ES-I3 (cell line): ENCODE measurements at regions not wholly inside any gene's neighbourhood (a gene's known extent, or its start where the extent isn't known, plus 50 kb on each side); places are given as distances from the start of the nearest gene placed in this dataset.

Experiments used
- H3K36me3 ChIP-seq: 2 replicates; pipeline ENCODE4 v1.6.1; 2013; ENCODE audit warnings: mild to moderate bottlenecking, low read length, control low read depth, moderate library complexity; ENCODE audit not compliant: insufficient read depth
- H3K4me1 ChIP-seq: 2 replicates; pipeline ENCODE4 v1.6.1; 2013; ENCODE audit warnings: mild to moderate bottlenecking, control low read depth, low read length; ENCODE audit not compliant: insufficient read depth
- H3K9ac ChIP-seq: 2 replicates; pipeline ENCODE4 v1.6.1; 2013; ENCODE audit warnings: low read depth, mild to moderate bottlenecking, low read length, moderate library complexity
- H3K9me3 ChIP-seq: 2 replicates; pipeline ENCODE4 v1.6.1; 2013; ENCODE audit warnings: mild to moderate bottlenecking, low read length, moderate library complexity; ENCODE audit not compliant: control insufficient read depth, insufficient read depth

GRCh38 chr10:78953113-78953798, 115.5 kb upstream of the ZMIZ1 start:
- H3K9me3 ChIP-seq, result no peaks in the 10 kb centered on the region
- H3K4me1 ChIP-seq, result no peaks in the 10 kb centered on the region
- no peak overlapping the region for H3K9ac ChIP-seq
- no peaks in the 10 kb centered on the region for H3K36me3 ChIP-seq

DNA sequence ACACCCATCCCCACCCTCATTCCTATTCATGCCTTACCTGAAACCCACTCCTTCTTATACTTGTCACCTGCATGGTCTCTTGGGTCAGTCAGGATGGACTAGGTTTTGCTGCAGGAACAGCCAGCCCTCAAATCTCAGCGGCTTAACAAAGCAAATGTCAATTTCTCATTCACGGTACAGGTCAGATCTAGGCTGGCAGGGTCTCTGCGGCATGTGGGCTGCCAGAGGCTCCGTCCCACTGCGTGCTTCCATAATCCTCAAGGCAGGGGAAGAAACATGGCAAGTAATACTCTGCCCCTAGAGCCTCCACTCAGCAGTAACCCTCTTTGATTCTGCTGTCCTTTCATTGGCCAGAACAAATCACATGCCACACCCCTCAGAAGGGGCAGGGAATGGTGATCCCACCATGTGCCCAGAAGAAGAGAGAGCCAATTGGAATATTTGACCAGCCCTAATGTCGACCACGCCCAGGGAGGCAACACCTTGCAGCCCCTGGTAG, 114.9 kb upstream of the ZMIZ1 start:
- no peaks in the 10 kb centered on the region for H3K9me3 ChIP-seq
- H3K9ac ChIP-seq, result no peak overlapping the region
- no peaks in the 10 kb centered on the region for H3K4me1 ChIP-seq
- no peaks in the 10 kb centered on the region for H3K36me3 ChIP-seq

DNA sequence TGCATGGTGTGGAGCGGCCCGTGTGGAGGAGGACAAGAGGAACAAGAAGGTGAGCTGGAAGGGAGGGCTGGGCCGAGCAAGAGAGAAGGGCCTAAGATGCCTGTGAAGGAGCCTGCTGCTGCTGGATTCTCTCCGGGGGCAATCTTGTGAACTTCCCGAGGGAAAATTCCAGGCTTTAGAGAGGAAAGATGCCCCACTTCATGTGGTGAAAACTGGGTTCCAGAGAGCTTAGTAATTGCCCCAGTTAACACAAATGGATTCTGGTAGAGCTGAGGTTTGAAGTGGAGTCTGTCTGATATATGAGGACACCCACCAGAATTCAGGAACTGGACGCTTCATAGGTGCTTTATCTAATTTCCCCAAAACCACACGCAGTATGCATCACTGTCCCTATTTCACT, 114.1 kb upstream of the ZMIZ1 start:
- Histone ChIP-seq H3K4me1 (no peaks in the 10 kb centered on the region), H3K9ac (no peak overlapping the region), H3K9me3 (no peaks in the 10 kb centered on the region), H3K36me3 (no peaks in the 10 kb centered on the region)

- H3K36me3 ChIP-seq, result no peaks in the 10 kb centered on the region
- H3K9me3 ChIP-seq, result no peaks in the 10 kb centered on the region
- no peak overlapping the region for H3K9ac ChIP-seq
- peaks cover 3% of the 10 kb centered on the region; the same call in 1 of the 2 replicates for H3K4me1 ChIP-seq
Observed at GRCh38 chr10:78955206-78955605, 113.6 kb upstream of the ZMIZ1 start.

GRCh38 chr10:78956391-78956790, 112.4 kb upstream of the ZMIZ1 start:
- Histone ChIP-seq H3K9ac (no peak overlapping the region), H3K4me1 (peaks cover 14% of the 10 kb centered on the region; the same call in 1 of the 2 replicates), H3K36me3 (no peaks in the 10 kb centered on the region), H3K9me3 (no peaks in the 10 kb centered on the region)

- H3K36me3 ChIP-seq, result no peaks in the 10 kb centered on the region
- H3K9me3 ChIP-seq, result no peaks in the 10 kb centered on the region
- no peak overlapping the region for H3K9ac ChIP-seq
- H3K4me1 ChIP-seq, result peaks cover 26% of the 10 kb centered on the region; the same call in 1 of the 2 replicates
Observed at GRCh38 chr10:78957471-78958039, 111.2 kb upstream of the ZMIZ1 start.

GRCh38 chr10:78959217-78959923, 109.4 kb upstream of the ZMIZ1 start:
- Histone ChIP-seq H3K9me3 (no peaks in the 10 kb centered on the region), H3K9ac (no peak overlapping the region), H3K36me3 (no peaks in the 10 kb centered on the region), H3K4me1 (peaks cover 40% of the 10 kb centered on the region; the same call in 1 of the 2 replicates)

DNA sequence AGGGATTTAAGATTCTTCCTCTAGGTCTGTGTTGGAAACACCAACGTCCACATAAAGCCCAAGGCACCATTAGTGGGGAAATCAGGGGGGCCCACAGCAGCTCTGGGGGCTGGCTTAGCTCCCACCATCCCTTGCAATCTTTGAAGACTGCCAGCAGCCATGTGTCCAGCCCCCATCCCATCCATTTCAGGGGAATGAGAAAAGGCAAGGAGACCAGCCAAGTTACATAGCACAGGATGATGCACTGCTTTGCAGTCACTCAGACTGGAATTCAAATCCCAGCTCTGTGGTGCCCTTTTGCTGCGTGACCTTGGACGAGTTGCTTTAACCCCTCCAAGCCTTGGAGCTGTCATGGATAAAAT, 108.9 kb upstream of the ZMIZ1 start:
- Histone ChIP-seq H3K4me1 (peaks cover 46% of the 10 kb centered on the region), H3K9ac (no peak overlapping the region), H3K9me3 (no peaks in the 10 kb centered on the region), H3K36me3 (no peaks in the 10 kb centered on the region)

- no peaks in the 10 kb centered on the region for H3K9me3 ChIP-seq
- H3K4me1 ChIP-seq, result peaks cover 48% of the 10 kb centered on the region
- H3K36me3 ChIP-seq, result no peaks in the 10 kb centered on the region
- H3K9ac ChIP-seq, result no peak overlapping the region
Observed at GRCh38 chr10:78960316-78960800, 108.4 kb upstream of the ZMIZ1 start.

DNA sequence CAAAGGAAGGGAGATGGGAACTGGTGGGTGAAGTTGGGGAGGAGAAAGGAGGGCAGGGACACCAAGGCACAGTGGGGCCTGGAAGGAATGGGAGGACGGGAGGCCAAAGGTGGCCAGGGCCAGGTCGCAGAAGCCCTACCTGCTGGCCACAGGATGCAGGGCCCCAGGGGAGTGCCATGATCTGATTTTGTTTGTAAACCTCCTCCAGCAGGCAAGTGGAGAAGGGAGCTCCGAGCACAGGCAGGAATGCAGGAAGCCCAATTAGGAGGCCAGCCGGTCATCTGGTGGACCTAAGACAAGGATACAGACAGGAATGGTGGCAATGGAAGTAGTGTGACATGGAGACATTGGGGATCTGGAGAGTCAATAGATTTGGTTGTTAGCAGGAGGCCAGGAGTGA, 107.0 kb upstream of the ZMIZ1 start:
- no peak overlapping the region for H3K9ac ChIP-seq
- no peaks in the 10 kb centered on the region for H3K9me3 ChIP-seq
- no peaks in the 10 kb centered on the region for H3K36me3 ChIP-seq
- H3K4me1 ChIP-seq, result peaks cover 54% of the 10 kb centered on the region

DNA sequence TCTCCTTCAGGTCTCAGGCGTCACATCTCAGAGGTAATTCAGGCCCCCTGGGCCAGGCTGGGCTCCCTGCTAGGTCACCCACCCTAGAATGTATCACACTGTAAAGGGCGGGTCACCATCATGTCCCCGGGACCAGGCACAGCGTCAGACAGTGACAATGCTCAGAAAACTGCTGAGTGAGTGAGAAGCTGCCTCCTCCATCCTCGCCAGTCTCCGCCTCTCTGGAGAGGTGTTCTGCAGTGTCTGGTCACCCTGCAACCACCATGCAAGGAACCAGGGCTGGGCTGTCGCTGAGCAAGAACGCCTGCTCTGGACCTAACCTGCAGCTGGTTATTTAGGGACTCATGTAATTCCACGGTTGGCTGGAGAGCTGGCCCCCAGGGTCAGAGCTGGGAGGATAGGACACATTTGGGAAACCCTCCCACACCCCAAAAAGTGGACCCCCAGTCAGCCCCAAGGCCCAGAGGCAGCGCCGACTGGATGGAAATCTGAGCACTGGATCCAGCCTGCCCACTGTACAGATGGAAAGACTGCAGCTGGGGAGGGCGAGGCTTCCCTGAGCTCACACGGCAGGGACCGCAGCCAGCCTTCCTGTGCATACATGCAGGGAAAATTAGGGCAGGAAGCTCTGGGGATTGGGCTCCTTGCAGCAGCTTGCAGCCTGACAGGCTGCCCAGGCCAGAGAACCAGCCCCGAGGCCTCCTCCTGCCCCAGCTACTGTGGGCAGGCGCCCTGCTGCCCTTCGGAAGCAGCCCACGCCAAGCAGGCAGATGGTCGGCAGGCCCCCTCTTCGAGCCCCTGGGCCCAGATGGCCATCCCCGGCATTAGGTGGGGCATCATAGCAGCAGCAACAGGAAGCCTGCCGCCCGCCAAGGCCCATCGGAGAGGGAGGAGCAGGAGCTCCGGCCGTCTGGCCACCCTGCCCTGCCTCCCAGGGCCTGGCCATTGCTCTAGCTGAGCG, 105.4 kb upstream of the ZMIZ1 start:
- Histone ChIP-seq H3K36me3 (no peaks in the 10 kb centered on the region), H3K4me1 (peaks cover 54% of the 10 kb centered on the region), H3K9me3 (no peaks in the 10 kb centered on the region), H3K9ac (no peak overlapping the region)

DNA sequence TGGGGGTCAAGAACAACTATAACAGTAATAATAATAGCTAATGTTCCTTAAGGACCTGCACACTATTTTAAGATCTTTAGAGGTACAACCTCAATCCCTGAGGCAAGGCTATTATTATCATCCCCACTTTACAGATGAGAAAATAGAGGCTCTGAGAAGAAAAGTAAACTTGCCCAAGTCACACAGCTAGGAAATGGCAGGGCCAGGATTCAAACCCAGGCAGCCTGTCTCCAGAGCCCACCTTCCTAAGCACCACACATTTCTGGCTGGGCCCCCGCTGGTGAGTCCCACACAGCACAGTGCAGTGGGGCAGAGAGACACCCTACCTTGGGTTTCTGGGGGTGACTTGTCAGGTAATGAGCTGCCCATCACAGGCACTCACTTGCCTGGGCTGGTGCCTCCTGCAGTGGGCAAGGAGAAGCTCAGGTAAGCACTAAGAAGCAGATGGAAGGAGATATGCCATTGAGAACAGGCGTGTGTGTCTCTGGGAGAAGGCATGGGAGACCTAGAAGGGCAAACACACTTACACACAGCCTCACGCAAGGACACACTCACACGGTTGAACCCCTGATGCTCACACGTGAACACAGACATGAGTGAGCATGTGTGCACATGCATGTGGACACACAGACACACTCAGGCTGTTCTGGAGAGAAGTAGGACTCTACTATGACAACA, 104.4 kb upstream of the ZMIZ1 start:
- H3K9ac ChIP-seq, result no peak overlapping the region
- H3K9me3 ChIP-seq, result no peaks in the 10 kb centered on the region
- no peaks in the 10 kb centered on the region for H3K36me3 ChIP-seq
- H3K4me1 ChIP-seq, result peaks cover 58% of the 10 kb centered on the region

DNA sequence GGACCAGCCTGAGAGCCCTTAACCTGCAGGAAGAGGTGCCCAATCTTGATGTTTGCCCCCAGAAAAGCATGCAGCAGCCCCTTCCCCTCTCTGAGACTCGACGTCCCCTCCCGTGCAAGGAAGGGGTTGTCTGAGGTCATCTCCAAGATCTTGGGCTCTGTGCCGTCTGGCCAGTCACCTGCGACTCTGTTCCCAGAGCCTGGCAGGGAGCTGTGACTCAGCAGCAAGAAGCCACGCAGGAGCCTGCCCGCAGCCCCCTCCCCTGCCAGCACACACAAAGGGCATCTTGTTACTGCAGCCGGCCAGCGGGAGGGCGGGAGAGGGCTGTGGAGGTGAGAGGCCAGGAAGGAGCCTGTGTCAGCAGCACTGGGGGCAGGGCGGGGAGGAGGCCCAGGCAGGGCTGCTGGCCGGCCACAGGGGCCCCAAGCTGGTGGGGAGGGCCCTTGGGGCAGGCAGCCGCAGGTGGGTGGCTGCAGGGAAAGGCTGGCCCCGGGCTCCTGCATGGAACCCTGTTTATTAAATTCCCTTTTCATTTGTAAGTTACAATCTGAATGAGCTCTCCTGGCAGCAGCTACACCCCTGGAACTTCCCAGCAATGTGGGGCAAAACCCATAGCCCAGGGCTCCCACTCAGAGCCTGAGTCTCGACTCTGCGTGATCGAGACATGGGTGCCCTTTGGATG, 103.7 kb upstream of the ZMIZ1 start:
- peaks cover 62% of the 10 kb centered on the region for H3K4me1 ChIP-seq
- no peaks in the 10 kb centered on the region for H3K9me3 ChIP-seq
- H3K9ac ChIP-seq, result no peak overlapping the region
- H3K36me3 ChIP-seq, result no peaks in the 10 kb centered on the region
